ENCODE measurements at regions not wholly inside any gene's neighbourhood (a gene's known extent, or its start where the extent isn't known, plus 50 kb on each side); places are given as distances from the start of the nearest gene placed in this dataset.

DNA sequence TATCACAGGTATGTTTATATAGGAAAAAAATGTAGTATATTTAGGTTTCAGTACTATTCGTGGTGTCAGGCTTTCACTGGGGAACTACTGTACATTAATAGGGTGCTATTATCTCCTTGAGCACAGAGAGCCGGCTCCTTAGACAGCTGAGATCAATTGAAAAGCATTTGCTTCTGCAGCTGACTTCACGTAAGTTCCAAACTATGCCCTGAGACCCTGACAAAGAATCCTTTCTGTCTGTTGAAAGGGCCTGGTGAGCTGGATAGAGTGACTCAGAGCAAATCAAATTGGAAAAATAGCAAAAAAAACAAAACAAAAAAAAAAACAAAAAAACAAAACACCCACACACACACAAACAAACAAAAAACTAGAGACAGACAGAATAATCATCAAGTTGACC is 652.0 kb downstream of the MTRR start:
- TF ChIP-seq, protein P1, sequence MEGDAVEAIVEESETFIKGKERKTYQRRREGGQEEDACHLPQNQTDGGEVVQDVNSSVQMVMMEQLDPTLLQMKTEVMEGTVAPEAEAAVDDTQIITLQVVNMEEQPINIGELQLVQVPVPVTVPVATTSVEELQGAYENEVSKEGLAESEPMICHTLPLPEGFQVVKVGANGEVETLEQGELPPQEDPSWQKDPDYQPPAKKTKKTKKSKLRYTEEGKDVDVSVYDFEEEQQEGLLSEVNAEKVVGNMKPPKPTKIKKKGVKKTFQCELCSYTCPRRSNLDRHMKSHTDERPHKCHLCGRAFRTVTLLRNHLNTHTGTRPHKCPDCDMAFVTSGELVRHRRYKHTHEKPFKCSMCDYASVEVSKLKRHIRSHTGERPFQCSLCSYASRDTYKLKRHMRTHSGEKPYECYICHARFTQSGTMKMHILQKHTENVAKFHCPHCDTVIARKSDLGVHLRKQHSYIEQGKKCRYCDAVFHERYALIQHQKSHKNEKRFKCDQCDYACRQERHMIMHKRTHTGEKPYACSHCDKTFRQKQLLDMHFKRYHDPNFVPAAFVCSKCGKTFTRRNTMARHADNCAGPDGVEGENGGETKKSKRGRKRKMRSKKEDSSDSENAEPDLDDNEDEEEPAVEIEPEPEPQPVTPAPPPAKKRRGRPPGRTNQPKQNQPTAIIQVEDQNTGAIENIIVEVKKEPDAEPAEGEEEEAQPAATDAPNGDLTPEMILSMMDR (conservative IDR thresholded peaks at IDR 0.05 in 1 of 2, IDR thresholded peaks at IDR 0.05 in 1 of 2; ENCODE audit: low read depth in 1 of 2, low read length in 2 of 2), result no peak
- TF ChIP-seq EZH2 (IDR thresholded peaks at IDR 0.05; ENCODE audit: low read length, missing control alignments), result no peak

All from fibroblast of lung (primary cell).